Fibroblast of lung (primary cell): ENCODE measurements at regions not wholly inside any gene's neighbourhood (a gene's known extent, or its start where the extent isn't known, plus 50 kb on each side); places are given as distances from the start of the nearest gene placed in this dataset.

Source experiments
- DNase-seq, 2 donors: peaks; one replicate each; pipeline versions ENCODE4 v3.0.0 to v3.0.0-alpha.2; 2010; ENCODE audit warnings: low read depth in 2 of 2
- H2AFZ ChIP-seq: 2 replicates; pipeline ENCODE4 v1.5.1; 2012; ENCODE audit warnings: low read length, control low read depth, inconsistent platforms
- H3K27ac ChIP-seq: 2 replicates; pipeline ENCODE4 v1.5.1; 2011; ENCODE audit warnings: low read length, control low read depth; ENCODE audit not compliant: insufficient read depth
- H3K27me3 ChIP-seq: 2 replicates; pipeline ENCODE4 v1.5.1; 2011; ENCODE audit warnings: mild to moderate bottlenecking, low read length; ENCODE audit not compliant: control insufficient read depth, insufficient read depth
- H3K36me3 ChIP-seq: 2 replicates; pipeline ENCODE4 v1.5.1; 2011; ENCODE audit warnings: low read length; ENCODE audit not compliant: control insufficient read depth, insufficient read depth
- H3K4me1 ChIP-seq: 2 replicates; pipeline ENCODE4 v1.5.1; 2011; ENCODE audit warnings: low read length; ENCODE audit not compliant: control insufficient read depth, insufficient read depth; ENCODE audit errors: extremely low read depth
- H3K4me2 ChIP-seq: 2 replicates; pipeline ENCODE4 v1.5.1; 2011; ENCODE audit warnings: low read length, control low read depth; ENCODE audit not compliant: insufficient read depth; ENCODE audit errors: extremely low read depth
- H3K4me3 ChIP-seq, 4 experiments: fragments of 200-600 bp in 1 of 4; sonication (generic) in 1 of 4; replicated peaks in 1 of 4; 2 replicates each; pipeline ENCODE4 v1.5.1; 2011 to 2016; ENCODE audit warnings: low read length in 4 of 4, low read depth in 3 of 4, mild to moderate bottlenecking in 3 of 4, control low read depth in 2 of 4, inconsistent platforms in 1 of 4, mixed read lengths in 1 of 4; ENCODE audit not compliant: insufficient read depth in 1 of 4; ENCODE audit errors: control extremely low read depth in 1 of 4
- H3K79me2 ChIP-seq: 2 replicates; pipeline ENCODE4 v1.5.1; 2012; ENCODE audit warnings: mild to moderate bottlenecking, low read length, inconsistent platforms; ENCODE audit not compliant: control insufficient read depth, insufficient read depth
- H3K9ac ChIP-seq: 2 replicates; pipeline ENCODE4 v1.5.1; 2011; ENCODE audit warnings: mild to moderate bottlenecking, low read length, control low read depth; ENCODE audit not compliant: insufficient read depth
- H3K9me3 ChIP-seq: 2 replicates; pipeline ENCODE4 v1.5.1; 2012; ENCODE audit warnings: low read depth, low read length; ENCODE audit not compliant: control insufficient read depth, insufficient read depth
- H4K20me1 ChIP-seq: 2 replicates; pipeline ENCODE4 v1.5.1; 2011; ENCODE audit warnings: low read length; ENCODE audit not compliant: control insufficient read depth, insufficient read depth; ENCODE audit errors: extremely low read depth
- CTCF ChIP-seq, 2 donors: IDR thresholded peaks in 1 of 2; conservative IDR thresholded peaks in 1 of 2; 1 replicate in 1 of 2; 2 replicates in 1 of 2; pipeline ENCODE4 v1.5.1; 2011 to 2012; ENCODE audit warnings: low read length in 2 of 2, control low read depth in 1 of 2, inconsistent platforms in 1 of 2, low read depth in 1 of 2, mild to moderate bottlenecking in 1 of 2
- EZH2 ChIP-seq: IDR thresholded peaks from 2 replicates; pipeline ENCODE4 v1.5.1; 2012; ENCODE audit warnings: low read length, control low read depth, mild to moderate bottlenecking; ENCODE audit errors: missing control alignments

- Histone ChIP-seq H3K4me3 (no peak overlapping the region), H4K20me1 (no peaks in the 10 kb centered on the region), H3K9ac (no peak overlapping the region), H3K27me3 (no peaks in the 10 kb centered on the region), H3K36me3 (no peaks in the 10 kb centered on the region), H3K27ac (no peak overlapping the region), H3K4me1 (peaks cover 4% of the 10 kb centered on the region), H3K79me2 (no peaks in the 10 kb centered on the region), H2AFZ (no peak overlapping the region), H3K4me2 (no peak overlapping the region), H3K9me3 (no peaks in the 10 kb centered on the region)
- DNase-seq, result no peak
- no peak for TF ChIP-seq EZH2
- no peak for TF ChIP-seq CTCF (conservative IDR thresholded peaks at IDR 0.05 in 1 of 2, IDR thresholded peaks at IDR 0.05 in 1 of 2; ENCODE audit: low read depth in 1 of 2, low read length in 2 of 2)
Measured at GRCh38 chr15:39494462-39494861, 86.4 kb upstream of the THBS1 start.

DNA sequence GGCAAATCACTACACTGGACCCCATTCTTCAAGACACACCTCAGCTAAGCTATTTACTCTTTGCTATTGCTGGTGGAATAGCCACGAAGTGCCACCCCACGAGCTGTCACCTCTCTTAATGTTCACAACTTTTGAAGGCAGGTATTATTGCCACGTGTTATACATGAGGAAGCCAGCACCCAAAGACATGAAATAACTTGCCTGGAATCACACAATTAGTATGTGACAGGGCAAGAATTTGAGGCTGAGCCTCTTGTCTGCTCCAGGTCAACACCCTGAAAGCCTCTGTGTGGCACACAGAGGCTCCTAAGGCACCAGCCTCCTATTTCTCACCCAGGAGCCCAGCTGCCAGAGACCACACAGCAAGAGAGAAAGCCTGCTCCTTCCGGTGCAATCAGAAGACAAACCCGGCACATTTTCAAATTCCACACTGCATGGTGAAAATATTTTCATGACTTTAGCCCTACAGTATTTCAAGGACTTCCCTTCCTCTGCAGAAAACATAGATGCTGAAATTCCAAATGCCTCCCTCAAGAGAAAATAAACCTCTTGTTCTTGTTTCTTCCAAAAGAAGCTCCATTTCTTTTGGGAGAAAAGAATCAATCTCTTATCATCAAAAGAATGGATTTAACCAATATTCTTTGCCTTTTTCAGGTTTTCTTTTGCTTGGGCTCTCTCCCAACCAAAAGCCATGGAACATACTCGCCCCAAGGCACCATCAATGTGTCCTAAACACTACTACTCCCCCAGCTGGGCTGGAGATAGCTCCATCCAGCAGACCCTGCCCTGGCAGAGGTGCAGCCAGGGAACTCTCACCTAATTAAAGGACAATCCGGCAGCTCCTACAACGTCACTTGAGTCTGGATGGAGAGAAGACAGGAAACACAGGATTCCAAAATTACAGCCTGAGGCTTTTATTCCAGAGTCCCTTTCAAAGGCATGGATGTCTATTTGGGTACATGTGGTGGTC, 84.7 kb upstream of the THBS1 start:
- Histone ChIP-seq H3K4me2 (no peak overlapping the region), H3K79me2 (no peaks in the 10 kb centered on the region), H3K9ac (no peak overlapping the region), H3K36me3 (no peaks in the 10 kb centered on the region), H3K4me3 (no peak overlapping the region), H4K20me1 (no peaks in the 10 kb centered on the region), H2AFZ (no peak overlapping the region), H3K4me1 (peaks cover 4% of the 10 kb centered on the region), H3K27me3 (no peaks in the 10 kb centered on the region), H3K9me3 (no peaks in the 10 kb centered on the region), H3K27ac (no peak overlapping the region)
- TF ChIP-seq EZH2 (no peak), CTCF (conservative IDR thresholded peaks at IDR 0.05 in 1 of 2, IDR thresholded peaks at IDR 0.05 in 1 of 2; ENCODE audit: low read depth in 1 of 2, low read length in 2 of 2) (no peak)
- DNase-seq, result peak; percentile 9 to 68

DNA sequence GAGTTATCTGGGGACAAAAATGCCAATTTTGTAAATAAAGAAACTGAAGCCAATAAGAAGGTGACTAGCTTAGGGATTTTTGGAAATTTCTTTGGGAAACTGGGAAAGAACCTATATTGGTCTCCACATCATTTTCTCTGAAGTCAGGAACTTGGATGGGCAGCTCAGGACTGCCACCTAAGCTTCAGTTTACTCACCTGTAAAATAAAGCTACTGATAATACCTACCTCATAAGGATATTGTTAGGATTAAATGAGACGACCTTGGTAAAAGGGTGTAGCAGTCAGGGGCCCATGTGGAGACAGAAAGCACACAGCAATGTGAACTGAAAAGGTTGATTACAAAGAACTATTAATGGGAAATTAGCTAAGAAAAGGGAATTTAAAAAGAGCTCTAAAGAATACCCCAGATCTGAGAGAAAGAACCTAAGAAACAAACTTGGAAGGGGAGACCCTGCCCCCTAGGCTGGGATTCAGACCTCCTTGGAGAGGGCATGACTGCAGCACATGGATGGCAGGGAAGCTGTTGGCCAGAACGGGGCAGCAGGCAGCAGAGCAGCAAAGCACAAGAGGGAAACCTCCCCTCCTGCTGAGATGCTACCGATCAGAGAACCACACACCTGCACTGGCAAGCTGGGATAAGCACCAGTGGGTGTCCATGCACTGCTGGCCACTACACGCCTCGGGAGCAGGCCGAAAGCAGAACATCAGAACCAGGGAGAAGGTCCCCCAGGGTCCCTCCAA, 83.7 kb upstream of the THBS1 start:
- Histone ChIP-seq H2AFZ (no peak overlapping the region), H3K9ac (no peak overlapping the region), H3K4me2 (no peak overlapping the region), H3K4me1 (peaks cover 4% of the 10 kb centered on the region), H3K4me3 (no peak overlapping the region), H3K9me3 (no peaks in the 10 kb centered on the region), H3K27ac (no peak overlapping the region), H3K79me2 (no peaks in the 10 kb centered on the region), H4K20me1 (no peaks in the 10 kb centered on the region), H3K36me3 (no peaks in the 10 kb centered on the region), H3K27me3 (no peaks in the 10 kb centered on the region)
- TF ChIP-seq EZH2 (no peak), CTCF (conservative IDR thresholded peaks at IDR 0.05 in 1 of 2, IDR thresholded peaks at IDR 0.05 in 1 of 2; ENCODE audit: low read depth in 1 of 2, low read length in 2 of 2) (no peak)
- DNase-seq, result no peak
